SK-N-SH (cell line): ENCODE measurements at regions not wholly inside any gene's neighbourhood (a gene's known extent, or its start where the extent isn't known, plus 50 kb on each side); places are given as distances from the start of the nearest gene placed in this dataset.

ENCODE experiments used
- EZH2phosphoT487 ChIP-seq: fragments of 200-600 bp; sonication (generic); IDR thresholded peaks from 2 replicates; pipeline ENCODE4 v1.6.1; 2017; ENCODE audit warnings: low read depth, mixed run types, mild to moderate bottlenecking, antibody characterized with exemption, moderate library complexity, borderline replicate concordance
- POLR2AphosphoS5 ChIP-seq: IDR thresholded peaks from 2 replicates; pipeline ENCODE4 v1.6.1; 2012; ENCODE audit warnings: low read depth, low read length
- RCOR1 ChIP-seq: fragments of 150-350 bp; IDR thresholded peaks from 2 replicates; pipeline ENCODE4 v1.6.1; 2017; ENCODE audit warnings: antibody characterized with exemption, low read length
- YY1 ChIP-seq: IDR thresholded peaks from 2 replicates; pipeline ENCODE4 v1.4.0; 2012; ENCODE audit warnings: low read depth, mild to moderate bottlenecking
- TF ChIP-seq, protein P1 (sequence below): fragments of 200-600 bp; sonication (generic); IDR thresholded peaks from 2 replicates; pipeline ENCODE4 v1.6.1; 2017; ENCODE audit warnings: antibody characterized with exemption, mild to moderate bottlenecking, moderate library complexity
- TF ChIP-seq, protein P2 (sequence below): IDR thresholded peaks from 2 replicates; pipeline ENCODE4 v1.4.0; 2012; ENCODE audit warnings: low read depth

DNA sequence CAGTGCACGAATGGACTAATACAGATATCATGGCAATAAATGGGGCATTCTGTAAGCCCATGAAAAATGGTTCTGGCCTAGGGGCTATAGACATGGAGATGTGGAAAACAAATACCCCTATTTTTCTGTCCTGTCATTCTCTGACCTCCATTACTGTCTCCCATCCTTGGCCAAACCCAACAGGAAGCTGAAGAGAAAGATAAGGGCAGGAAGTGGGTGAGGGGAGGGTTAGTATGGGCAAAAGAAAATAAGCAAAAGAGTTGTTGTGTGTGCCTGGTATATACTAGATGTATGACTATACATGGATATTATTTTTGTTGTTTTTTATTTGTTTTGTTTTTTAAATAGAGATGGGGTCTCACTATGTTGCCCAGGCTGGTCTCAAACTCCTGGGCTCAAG lies 339.3 kb downstream of the PCNX1 start:
- TF ChIP-seq POLR2AphosphoS5 (no peak), EZH2phosphoT487 (no peak), RCOR1 (no peak), YY1 (no peak)
- TF ChIP-seq, protein P1, sequence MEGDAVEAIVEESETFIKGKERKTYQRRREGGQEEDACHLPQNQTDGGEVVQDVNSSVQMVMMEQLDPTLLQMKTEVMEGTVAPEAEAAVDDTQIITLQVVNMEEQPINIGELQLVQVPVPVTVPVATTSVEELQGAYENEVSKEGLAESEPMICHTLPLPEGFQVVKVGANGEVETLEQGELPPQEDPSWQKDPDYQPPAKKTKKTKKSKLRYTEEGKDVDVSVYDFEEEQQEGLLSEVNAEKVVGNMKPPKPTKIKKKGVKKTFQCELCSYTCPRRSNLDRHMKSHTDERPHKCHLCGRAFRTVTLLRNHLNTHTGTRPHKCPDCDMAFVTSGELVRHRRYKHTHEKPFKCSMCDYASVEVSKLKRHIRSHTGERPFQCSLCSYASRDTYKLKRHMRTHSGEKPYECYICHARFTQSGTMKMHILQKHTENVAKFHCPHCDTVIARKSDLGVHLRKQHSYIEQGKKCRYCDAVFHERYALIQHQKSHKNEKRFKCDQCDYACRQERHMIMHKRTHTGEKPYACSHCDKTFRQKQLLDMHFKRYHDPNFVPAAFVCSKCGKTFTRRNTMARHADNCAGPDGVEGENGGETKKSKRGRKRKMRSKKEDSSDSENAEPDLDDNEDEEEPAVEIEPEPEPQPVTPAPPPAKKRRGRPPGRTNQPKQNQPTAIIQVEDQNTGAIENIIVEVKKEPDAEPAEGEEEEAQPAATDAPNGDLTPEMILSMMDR: no peak
- TF ChIP-seq, protein P2, sequence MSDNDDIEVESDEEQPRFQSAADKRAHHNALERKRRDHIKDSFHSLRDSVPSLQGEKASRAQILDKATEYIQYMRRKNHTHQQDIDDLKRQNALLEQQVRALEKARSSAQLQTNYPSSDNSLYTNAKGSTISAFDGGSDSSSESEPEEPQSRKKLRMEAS: no peak
